ENCODE measurements at regions not wholly inside any gene's neighbourhood (a gene's known extent, or its start where the extent isn't known, plus 50 kb on each side); places are given as distances from the start of the nearest gene placed in this dataset.

DNA sequence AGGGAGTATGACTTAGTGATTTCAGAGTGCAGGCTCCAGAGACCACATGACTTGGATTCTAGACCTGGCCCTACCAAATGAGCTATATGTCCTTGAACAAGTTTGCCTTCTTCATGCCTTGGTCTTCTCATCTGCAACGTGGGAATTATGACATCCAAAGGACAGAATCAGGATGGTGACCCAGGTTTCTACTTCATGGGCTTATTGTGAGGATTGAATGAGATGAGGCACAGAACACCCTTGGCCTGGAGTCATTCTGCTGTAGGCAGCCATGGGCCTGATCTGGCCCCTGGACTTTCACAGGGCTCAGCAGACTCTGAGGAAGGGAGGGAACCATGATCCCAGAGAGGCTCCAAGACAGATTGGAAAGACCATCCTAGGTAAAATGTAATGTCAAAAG is 85.6 kb upstream of the HAAO start:
- ATAC-seq (no peak), DNase-seq (no peak)
- Histone ChIP-seq H3K4me3 (no peak overlapping the region), H3K9me3 (no peaks in the 10 kb centered on the region), H3K4me1 (ENCODE audit: low read depth) (no peaks in the 10 kb centered on the region), H3K36me3 (ENCODE audit: low read depth) (no peaks in the 10 kb centered on the region)
- intact Hi-C loops (cut with DNase I, micrococcal nuclease), result no loop called here
- TF ChIP-seq, protein P1, sequence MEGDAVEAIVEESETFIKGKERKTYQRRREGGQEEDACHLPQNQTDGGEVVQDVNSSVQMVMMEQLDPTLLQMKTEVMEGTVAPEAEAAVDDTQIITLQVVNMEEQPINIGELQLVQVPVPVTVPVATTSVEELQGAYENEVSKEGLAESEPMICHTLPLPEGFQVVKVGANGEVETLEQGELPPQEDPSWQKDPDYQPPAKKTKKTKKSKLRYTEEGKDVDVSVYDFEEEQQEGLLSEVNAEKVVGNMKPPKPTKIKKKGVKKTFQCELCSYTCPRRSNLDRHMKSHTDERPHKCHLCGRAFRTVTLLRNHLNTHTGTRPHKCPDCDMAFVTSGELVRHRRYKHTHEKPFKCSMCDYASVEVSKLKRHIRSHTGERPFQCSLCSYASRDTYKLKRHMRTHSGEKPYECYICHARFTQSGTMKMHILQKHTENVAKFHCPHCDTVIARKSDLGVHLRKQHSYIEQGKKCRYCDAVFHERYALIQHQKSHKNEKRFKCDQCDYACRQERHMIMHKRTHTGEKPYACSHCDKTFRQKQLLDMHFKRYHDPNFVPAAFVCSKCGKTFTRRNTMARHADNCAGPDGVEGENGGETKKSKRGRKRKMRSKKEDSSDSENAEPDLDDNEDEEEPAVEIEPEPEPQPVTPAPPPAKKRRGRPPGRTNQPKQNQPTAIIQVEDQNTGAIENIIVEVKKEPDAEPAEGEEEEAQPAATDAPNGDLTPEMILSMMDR (IDR thresholded peaks at IDR 0.05), result no peak

DNA sequence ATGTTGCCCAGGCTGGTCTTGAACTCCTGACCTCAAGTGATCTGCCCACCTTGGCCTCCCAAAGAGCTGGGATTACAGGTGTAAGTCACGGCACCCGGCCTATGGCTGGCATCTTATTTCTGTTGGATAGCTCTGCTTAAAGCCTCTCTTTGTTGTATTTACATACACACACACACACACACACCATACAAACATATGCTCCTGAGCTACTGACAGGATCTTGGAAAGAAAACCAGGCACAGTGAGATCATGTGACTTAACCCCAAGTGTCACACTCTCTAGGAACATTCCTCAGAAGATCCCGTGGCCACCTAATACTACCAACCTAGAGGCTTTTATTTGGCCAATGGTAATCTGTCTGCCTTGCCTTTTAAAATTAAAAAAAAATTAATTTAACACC is 85.1 kb upstream of the HAAO start:
- no peaks in the 10 kb centered on the region for H3K4me1 ChIP-seq (ENCODE audit: low read depth)

DNA sequence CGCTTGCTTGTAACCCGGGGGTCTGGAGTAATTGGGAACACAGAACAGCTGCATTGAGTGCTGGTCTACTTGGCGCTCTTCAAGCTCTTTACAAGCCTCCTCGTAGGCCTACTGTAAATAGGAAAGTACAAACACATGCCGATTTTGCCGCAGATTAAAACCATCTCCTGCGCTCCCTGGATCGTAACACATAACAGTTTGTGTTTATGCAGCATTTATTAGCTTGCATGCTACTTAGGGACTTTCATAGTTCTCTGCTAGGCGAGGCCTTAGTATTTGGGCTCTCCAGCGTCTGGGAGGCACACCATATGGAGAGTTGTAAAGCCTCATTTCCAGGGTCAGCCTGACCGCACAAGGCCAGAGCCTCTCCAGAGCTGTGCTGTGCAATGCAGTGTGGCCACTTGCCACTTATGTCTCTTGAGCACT is 84.0 kb upstream of the HAAO start:
- H3K36me3 ChIP-seq (ENCODE audit: low read depth), result no peaks in the 10 kb centered on the region
- TF ChIP-seq, protein P1 (IDR thresholded peaks at IDR 0.05), result no peak
- DNase-seq (peak in 1 of 3 donors; percentile 45), ATAC-seq (peak; percentile 68)
- intact Hi-C loops (cut with DNase I, micrococcal nuclease), result no loop called here
- H3K4me1 ChIP-seq (ENCODE audit: low read depth), result no peaks in the 10 kb centered on the region
- no peaks in the 10 kb centered on the region for H3K9me3 ChIP-seq
- H3K4me3 ChIP-seq, result no peak overlapping the region

More for the DNA sequence above, 85.1 kb upstream of the HAAO start:
- no peak overlapping the region for H3K4me3 ChIP-seq
- H3K9me3 ChIP-seq, result no peaks in the 10 kb centered on the region
- TF ChIP-seq, protein P1 (IDR thresholded peaks at IDR 0.05), result no peak
- ATAC-seq (no peak), DNase-seq (no peak)
- H3K36me3 ChIP-seq (ENCODE audit: low read depth), result no peaks in the 10 kb centered on the region
- intact Hi-C loops (cut with DNase I, micrococcal nuclease), result no loop called here

DNA sequence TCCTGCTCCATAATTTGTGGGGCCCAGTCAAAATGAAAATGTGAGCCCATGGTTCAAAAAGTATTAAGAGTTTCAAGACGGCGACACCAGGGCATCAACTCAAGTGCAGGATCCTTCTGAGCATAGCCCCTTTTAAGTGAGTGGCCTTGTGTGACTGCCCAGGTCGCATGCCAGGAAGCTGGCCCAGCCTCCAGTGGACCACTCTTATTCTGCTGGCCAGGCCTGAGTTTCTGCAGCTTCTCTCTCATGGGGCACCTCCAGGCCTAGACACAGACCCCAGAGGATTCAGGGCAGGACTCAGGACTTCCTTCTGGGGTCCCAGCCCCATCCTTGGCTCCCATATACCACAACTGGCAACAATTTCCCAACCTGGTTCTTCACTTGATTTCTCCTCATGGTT is 83.5 kb upstream of the HAAO start:
- H3K9me3 ChIP-seq, result no peaks in the 10 kb centered on the region
- DNase-seq, result no peak
- TF ChIP-seq, protein P1 (IDR thresholded peaks at IDR 0.05), result no peak
- ATAC-seq, result no peak
- intact Hi-C loops (cut with DNase I, micrococcal nuclease), result no loop called here
- H3K4me1 ChIP-seq (ENCODE audit: low read depth), result no peaks in the 10 kb centered on the region
- H3K4me3 ChIP-seq, result no peak overlapping the region
- H3K36me3 ChIP-seq (ENCODE audit: low read depth), result no peaks in the 10 kb centered on the region

DNA sequence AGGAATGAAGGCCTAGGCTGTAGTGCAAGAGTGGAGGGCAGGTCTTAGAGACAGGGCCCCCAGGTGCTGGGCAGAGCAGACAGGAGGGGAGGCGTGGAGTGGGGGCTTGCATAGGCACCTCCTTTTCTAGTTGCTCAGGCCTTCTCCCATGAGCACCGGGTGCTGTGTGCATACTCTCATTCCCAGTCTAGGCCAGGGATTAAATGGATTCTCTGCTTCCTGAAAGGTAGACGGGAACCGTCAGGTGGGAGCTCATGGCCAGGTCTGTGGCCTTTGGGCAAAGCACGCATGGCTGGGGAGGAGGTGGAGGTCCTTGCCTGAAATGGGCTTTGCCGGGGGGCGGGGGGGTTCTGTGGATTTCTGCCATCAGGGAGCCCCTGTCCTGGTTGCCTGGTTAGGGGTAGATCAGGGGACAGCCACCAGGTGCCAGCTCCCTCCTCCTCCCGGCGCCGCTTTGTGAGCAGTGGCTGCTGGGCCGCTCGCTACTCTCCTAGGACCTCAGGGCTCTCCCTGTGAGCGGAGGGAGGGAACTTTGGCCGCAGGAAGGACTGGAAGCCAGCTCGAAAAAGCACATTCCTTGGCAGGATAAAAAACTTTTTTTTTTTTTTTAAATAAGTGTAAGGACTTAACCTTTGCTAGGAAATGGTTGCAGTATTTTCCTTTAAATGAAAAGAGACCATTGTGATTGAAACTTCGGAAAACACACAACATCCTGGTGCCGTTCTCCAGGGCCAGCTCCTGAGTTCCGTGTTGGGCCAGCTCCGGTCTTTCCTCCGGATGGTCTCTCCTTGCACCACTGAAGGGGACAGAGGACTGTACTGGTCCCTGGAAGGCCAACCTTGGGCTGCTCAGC is 82.8 kb upstream of the HAAO start:
- TF ChIP-seq, protein P1 (IDR thresholded peaks at IDR 0.05), result no peak
- no peak for DNase-seq
- H3K36me3 ChIP-seq (ENCODE audit: low read depth), result no peaks in the 10 kb centered on the region
- no peak overlapping the region for H3K4me3 ChIP-seq
- H3K4me1 ChIP-seq (ENCODE audit: low read depth), result no peaks in the 10 kb centered on the region
- peak; percentile 28 for ATAC-seq
- intact Hi-C loops (cut with DNase I, micrococcal nuclease), result no loop called here
- H3K9me3 ChIP-seq, result no peaks in the 10 kb centered on the region
